Endodermal cell (in vitro differentiated cells): ENCODE measurements at regions not wholly inside any gene's neighbourhood (a gene's known extent, or its start where the extent isn't known, plus 50 kb on each side); places are given as distances from the start of the nearest gene placed in this dataset.
"Not testable (repeated sequence)": the region's sequence is repeated elsewhere in the genome, so short reads cannot be mapped to it uniquely, and the experiment has no call there.

Experiments
- DNase-seq: peaks from one replicate; pipeline ENCODE4 v3.0.0-alpha.2; 2017
- H3K27ac ChIP-seq: 2 replicates; pipeline ENCODE4 v1.5.1; 2013; ENCODE audit warnings: mild to moderate bottlenecking, low read depth, low read length, moderate library complexity
- H3K27me3 ChIP-seq: 2 replicates; pipeline ENCODE4 v1.6.1; 2013; ENCODE audit warnings: mild to moderate bottlenecking, low read length, moderate library complexity; ENCODE audit not compliant: insufficient read depth, control insufficient read depth, poor library complexity, severe bottlenecking
- H3K36me3 ChIP-seq: 2 replicates; pipeline ENCODE4 v1.7.0; 2013; ENCODE audit warnings: mild to moderate bottlenecking, low read length, moderate library complexity; ENCODE audit not compliant: control insufficient read depth, insufficient read depth
- H3K4me1 ChIP-seq: one replicate; pipeline ENCODE4 v1.7.0; 2013; ENCODE audit warnings: low read length; ENCODE audit not compliant: control insufficient read depth, insufficient read depth
- H3K4me3 ChIP-seq: 2 replicates; pipeline ENCODE4 v1.5.1; 2013; ENCODE audit warnings: mild to moderate bottlenecking, low read length, moderate library complexity
- H3K9ac ChIP-seq: 2 replicates; pipeline ENCODE4 v1.6.1; 2013; ENCODE audit warnings: mild to moderate bottlenecking, low read length, moderate library complexity; ENCODE audit not compliant: poor library complexity, severe bottlenecking; ENCODE audit errors: extremely low read depth
- H3K9me3 ChIP-seq: 2 replicates; pipeline ENCODE4 v1.6.1; 2013; ENCODE audit warnings: mild to moderate bottlenecking, low read length, moderate library complexity; ENCODE audit not compliant: control insufficient read depth
- H3K27ac Mint-ChIP-seq: 2 replicates; pipeline ENCODE4 v1.8.0; 2020; ENCODE audit warnings: mixed read lengths
- H3K27me3 Mint-ChIP-seq: 2 replicates; pipeline ENCODE4 v1.8.0; 2021; ENCODE audit warnings: mild to moderate bottlenecking, mixed read lengths; ENCODE audit not compliant: insufficient read depth
- H3K36me3 Mint-ChIP-seq: 2 replicates; pipeline ENCODE4 v1.8.0; 2020; ENCODE audit warnings: low read depth, mixed read lengths
- H3K4me1 Mint-ChIP-seq: 2 replicates; pipeline ENCODE4 v1.8.0; 2020; ENCODE audit warnings: mixed read lengths
- H3K4me3 Mint-ChIP-seq: 2 replicates; pipeline ENCODE4 v1.8.0; 2020; ENCODE audit warnings: mild to moderate bottlenecking, moderate library complexity, mixed read lengths
- H3K9me3 Mint-ChIP-seq: 2 replicates; pipeline ENCODE4 v1.8.0; 2020; ENCODE audit warnings: mild to moderate bottlenecking, mixed read lengths
- WGBS, 2 experiments: methylation state at CpG; one replicate each; pipeline versions ENCODE4 v1.1.5 to v1.1.7; 2013; ENCODE audit warnings: missing lambda C conversion rate in 2 of 2, mixed read lengths in 1 of 2; ENCODE audit not compliant: insufficient coverage in 1 of 2, insufficient read length in 1 of 2; 5-methylcytosine and 5-hydroxymethylcytosine counted together
- TF ChIP-seq, protein P1 (sequence below): fragments of 200-600 bp; sonication (generic); conservative IDR thresholded peaks from 2 replicates; pipeline ENCODE4 v1.5.0; 2021; ENCODE audit warnings: antibody characterized with exemption, mild to moderate bottlenecking

DNA sequence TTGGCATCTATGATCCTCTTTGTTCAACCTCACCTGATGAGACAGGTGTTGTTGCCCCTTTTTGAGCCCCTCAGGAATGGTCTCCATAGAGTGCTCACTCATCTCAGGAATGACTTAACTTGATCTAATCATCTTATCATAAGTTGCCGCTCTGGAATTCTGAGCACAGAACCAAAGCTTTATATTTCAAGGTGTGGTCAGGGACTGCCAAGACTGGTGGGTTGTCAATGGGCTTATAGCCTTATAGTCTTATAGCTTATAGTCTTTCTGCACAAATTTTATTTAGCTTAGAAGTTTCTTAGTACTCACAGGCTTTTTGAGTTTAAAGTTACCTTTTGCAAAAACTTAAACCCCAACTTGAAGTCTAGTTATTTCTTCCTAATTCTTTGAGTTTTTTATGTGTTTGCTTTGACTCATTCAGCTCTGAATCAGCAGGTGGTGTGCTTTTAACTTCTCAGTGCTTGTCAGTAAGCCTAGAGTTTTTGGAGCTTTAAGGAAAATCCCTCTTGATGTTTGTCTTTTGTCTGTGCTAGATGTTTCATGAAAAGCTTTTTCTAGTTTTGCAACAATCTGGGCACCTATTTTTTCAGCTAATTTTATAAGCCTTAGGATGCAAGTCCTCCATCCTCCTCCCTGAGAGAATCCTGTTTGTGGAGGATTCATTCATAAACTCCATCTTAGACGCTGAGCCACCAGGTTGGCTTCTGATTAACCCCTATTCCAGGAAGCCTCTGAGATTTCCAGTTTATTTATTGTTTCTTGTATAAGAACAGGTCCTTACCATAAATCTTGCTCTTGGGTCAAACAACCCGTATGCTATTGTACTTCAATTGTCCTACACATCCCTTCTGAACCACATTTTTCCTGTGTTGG lies 72.3 kb upstream of the SSTR4 start:
- H3K4me1 ChIP-seq = peaks cover 17% of the 10 kb centered on the region
- H3K36me3 ChIP-seq = no peaks in the 10 kb centered on the region
- no peak overlapping the region for H3K4me3 ChIP-seq
- H3K4me3 Mint-ChIP-seq = no peak overlapping the region
- H3K27ac Mint-ChIP-seq = peak overlapping the region; percentile 11
- H3K27me3 Mint-ChIP-seq = peaks cover 14% of the 10 kb centered on the region
- H3K27me3 ChIP-seq = no peaks in the 10 kb centered on the region
- no peak overlapping the region for H3K27ac ChIP-seq
- H3K9me3 ChIP-seq = peaks cover 5% of the 10 kb centered on the region
- H3K9ac ChIP-seq = no peak overlapping the region
- H3K4me1 Mint-ChIP-seq = peaks cover 41% of the 10 kb centered on the region
- H3K36me3 Mint-ChIP-seq = no peaks in the 10 kb centered on the region
- WGBS, 2 experiments = 87% methylated on average over 2 of the region's 3 CpGs; no CpG with 5 or more reads in 1 of the 2 experiments
- DNase-seq = no peak
- H3K9me3 Mint-ChIP-seq = peaks cover 6% of the 10 kb centered on the region
- TF ChIP-seq, protein P1, sequence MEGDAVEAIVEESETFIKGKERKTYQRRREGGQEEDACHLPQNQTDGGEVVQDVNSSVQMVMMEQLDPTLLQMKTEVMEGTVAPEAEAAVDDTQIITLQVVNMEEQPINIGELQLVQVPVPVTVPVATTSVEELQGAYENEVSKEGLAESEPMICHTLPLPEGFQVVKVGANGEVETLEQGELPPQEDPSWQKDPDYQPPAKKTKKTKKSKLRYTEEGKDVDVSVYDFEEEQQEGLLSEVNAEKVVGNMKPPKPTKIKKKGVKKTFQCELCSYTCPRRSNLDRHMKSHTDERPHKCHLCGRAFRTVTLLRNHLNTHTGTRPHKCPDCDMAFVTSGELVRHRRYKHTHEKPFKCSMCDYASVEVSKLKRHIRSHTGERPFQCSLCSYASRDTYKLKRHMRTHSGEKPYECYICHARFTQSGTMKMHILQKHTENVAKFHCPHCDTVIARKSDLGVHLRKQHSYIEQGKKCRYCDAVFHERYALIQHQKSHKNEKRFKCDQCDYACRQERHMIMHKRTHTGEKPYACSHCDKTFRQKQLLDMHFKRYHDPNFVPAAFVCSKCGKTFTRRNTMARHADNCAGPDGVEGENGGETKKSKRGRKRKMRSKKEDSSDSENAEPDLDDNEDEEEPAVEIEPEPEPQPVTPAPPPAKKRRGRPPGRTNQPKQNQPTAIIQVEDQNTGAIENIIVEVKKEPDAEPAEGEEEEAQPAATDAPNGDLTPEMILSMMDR = no peak

DNA sequence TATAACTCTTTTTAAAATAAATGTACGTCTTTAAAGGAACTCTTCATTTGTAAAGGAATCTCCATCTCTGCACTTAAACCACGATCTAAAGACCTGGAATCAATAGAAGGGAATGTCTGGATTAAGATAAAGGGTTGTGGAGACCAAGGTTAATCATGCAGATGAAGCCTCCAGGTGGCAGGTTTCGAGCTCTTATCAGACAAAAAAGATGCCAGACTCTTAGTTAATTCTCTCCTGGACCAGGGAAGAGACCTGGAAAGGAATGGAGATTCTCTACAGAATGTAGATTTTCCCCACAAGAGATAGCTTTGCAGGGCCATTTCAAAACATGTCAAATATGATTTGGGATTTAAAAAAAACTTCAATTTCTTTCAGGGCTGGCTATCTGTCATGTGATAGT lies 71.5 kb upstream of the SSTR4 start:
- Histone ChIP-seq H3K4me3 (no peak overlapping the region), H3K9ac (no peak overlapping the region), H3K9me3 (peaks cover 13% of the 10 kb centered on the region), H3K27ac (no peak overlapping the region), H3K36me3 (no peaks in the 10 kb centered on the region), H3K27me3 (no peaks in the 10 kb centered on the region), H3K4me1 (peaks cover 17% of the 10 kb centered on the region)
- Mint-ChIP-seq H3K9me3 (peaks cover 12% of the 10 kb centered on the region), H3K27me3 (peaks cover 18% of the 10 kb centered on the region), H3K4me3 (no peak overlapping the region), H3K4me1 (peaks cover 41% of the 10 kb centered on the region), H3K27ac (peak overlapping the region; percentile 11), H3K36me3 (no peaks in the 10 kb centered on the region)
- DNase-seq = peak; percentile 57
- WGBS, 2 experiments = 29 to 50% methylated on average over 1 to 3 of the region's 3 CpGs
- TF ChIP-seq, protein P1 = peak; percentile 33

DNA sequence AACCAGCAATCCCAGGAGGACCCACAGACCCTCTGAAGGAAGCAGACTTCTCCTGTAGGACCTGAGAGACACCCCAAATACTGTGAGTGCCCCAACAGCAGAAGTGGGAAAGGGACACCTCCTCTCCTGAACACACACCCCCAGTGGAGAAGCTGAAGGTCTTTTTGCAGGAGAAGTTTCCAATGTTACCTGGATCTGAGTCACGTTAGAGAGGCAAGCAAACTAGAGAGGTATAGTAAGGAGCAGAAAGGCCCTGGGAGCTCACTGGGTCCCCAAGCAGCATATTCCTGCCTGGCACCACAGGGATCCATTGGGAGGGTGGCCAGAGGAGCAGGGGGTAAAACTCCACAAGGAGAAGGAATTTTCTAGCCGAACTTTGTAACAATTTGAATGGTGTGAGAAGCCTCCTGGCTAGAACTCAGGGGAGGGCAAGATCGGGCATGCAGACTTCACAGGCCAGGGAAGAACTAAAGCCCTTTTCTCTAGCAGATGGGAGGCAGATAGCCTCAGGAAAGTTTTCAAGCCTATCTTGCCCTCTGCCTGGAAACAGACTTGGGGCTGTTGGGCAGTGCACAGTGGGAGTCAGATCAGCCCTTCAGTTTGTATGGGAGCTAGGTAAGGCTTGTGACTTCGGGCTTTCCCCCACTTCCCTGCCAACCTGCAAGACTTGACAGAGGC lies 68.2 kb upstream of the SSTR4 start:
- peak; percentile 31 for DNase-seq
- no peak overlapping the region for H3K4me3 Mint-ChIP-seq
- H3K36me3 Mint-ChIP-seq = no peaks in the 10 kb centered on the region
- peaks cover 9% of the 10 kb centered on the region for H3K27me3 Mint-ChIP-seq
- no peaks in the 10 kb centered on the region for H3K27me3 ChIP-seq
- H3K36me3 ChIP-seq = no peaks in the 10 kb centered on the region
- no peak overlapping the region for H3K27ac ChIP-seq
- H3K4me3 ChIP-seq = no peak overlapping the region
- H3K4me1 ChIP-seq = peaks cover 17% of the 10 kb centered on the region
- peak overlapping the region; percentile 22 for H3K27ac Mint-ChIP-seq
- TF ChIP-seq, protein P1 = no peak
- peaks cover 32% of the 10 kb centered on the region for H3K4me1 Mint-ChIP-seq
- no peak overlapping the region for H3K9ac ChIP-seq
- peaks cover 19% of the 10 kb centered on the region for H3K9me3 ChIP-seq
- peaks cover 17% of the 10 kb centered on the region for H3K9me3 Mint-ChIP-seq
- 89% methylated on average over 4 of the region's 4 CpGs; no CpG with 5 or more reads in 1 of the 2 experiments for WGBS, 2 experiments

DNA sequence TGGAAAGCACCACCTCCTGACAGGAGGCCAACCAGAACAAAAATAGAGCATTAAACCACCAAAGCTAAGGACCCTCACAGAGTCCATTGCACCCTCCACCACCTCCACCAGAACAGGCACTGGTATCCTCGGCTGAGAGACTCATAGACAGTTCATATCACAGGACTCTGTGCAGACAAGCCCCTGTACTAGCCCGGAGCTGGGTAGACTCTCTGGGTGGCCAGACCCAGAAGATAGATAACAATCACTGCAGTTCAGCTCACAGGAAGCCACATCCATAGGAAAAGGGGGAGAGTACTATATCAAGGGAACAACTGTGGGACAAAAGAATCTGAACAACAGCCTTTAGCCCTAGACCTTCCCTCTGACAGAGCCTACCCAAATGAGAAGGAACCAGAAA lies 67.4 kb upstream of the SSTR4 start:
- not testable (repeated sequence) for DNase-seq, H3K4me3 Mint-ChIP-seq, H3K36me3 ChIP-seq, H3K36me3 Mint-ChIP-seq, H3K27me3 Mint-ChIP-seq, H3K4me3 ChIP-seq, H3K9ac ChIP-seq, H3K27ac ChIP-seq, H3K27me3 ChIP-seq
- peaks cover 17% of the 10 kb centered on the region for H3K9me3 Mint-ChIP-seq
- peaks cover 27% of the 10 kb centered on the region for H3K4me1 Mint-ChIP-seq
- H3K27ac Mint-ChIP-seq = peak overlapping the region; percentile 23
- Histone ChIP-seq H3K4me1 (peaks cover 13% of the 10 kb centered on the region), H3K9me3 (peaks cover 19% of the 10 kb centered on the region)
- 89 to 100% methylated on average over 1 to 2 of the region's 2 CpGs for WGBS, 2 experiments

DNA sequence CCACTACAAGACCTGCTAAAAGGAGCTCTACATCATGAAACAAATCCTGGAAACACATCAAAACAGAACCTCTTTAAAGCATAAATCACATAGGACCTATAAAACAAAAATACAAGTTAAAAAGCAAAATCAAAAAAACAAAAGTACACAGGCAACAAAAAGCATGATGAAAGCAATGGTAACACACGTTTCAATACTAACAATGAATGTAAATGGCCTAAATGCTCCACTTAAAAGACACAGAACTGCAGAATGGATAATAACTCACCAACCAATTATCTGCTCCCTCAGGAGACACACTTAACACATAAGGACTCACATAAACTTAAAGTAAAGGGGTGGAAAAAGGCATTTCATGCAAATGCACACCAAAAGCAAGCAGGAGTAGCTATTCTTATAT lies 66.1 kb upstream of the SSTR4 start:
- H3K36me3 ChIP-seq, H3K36me3 Mint-ChIP-seq, H3K9ac ChIP-seq, H3K27ac ChIP-seq, H3K27ac Mint-ChIP-seq, H3K4me3 Mint-ChIP-seq, H3K4me3 ChIP-seq, H3K27me3 Mint-ChIP-seq, DNase-seq, H3K27me3 ChIP-seq: not testable (repeated sequence)
- H3K9me3 Mint-ChIP-seq = peaks cover 17% of the 10 kb centered on the region
- WGBS, 2 experiments = 94 to 100% methylated on average over 1 of the region's 1 CpG
- Histone ChIP-seq H3K4me1 (peaks cover 13% of the 10 kb centered on the region), H3K9me3 (peaks cover 19% of the 10 kb centered on the region)
- peaks cover 17% of the 10 kb centered on the region for H3K4me1 Mint-ChIP-seq
